ENCODE measurements at regions not wholly inside any gene's neighbourhood (a gene's known extent, or its start where the extent isn't known, plus 50 kb on each side); places are given as distances from the start of the nearest gene placed in this dataset.
A peak's percentile ranks its signal among the peaks of the same experiment; 100 is the strongest.

DNA sequence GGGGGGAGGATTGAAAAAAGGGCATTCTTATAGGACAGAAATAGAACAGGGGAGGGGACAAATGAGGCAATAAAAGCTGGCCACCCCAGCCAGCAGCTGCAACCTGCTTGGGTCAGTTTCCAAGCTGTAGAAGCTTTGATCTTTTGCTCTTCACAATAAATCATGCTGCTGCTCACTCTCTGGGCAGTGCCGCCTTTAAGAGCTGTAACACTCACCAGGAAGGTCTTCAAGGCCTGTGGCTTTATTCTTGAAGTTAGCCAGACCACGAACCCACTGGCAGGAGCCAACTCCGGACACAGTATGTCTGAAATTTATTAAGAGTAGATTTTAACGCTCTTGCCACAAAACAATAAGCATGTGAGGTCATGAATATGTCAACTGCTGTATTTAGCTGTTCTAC lies 649.9 kb upstream of the RAB6C start:
- Histone ChIP-seq H3K9me3 (replicated peaks in 1 of 11) (peaks cover 0 to 12% (median 7%) of the 10 kb centered on the region in 11 experiments; a peak in 10 of 22 replicates), H3K4me2 (no peak overlapping the region), H3K27ac (no peak overlapping the region), H3K9ac (no peak overlapping the region), H4K20me1 (no peaks in the 10 kb centered on the region), H3K4me1 (no peaks in the 10 kb centered on the region), H3K36me3 (no peaks in the 10 kb centered on the region), H3K4me3 (no peak overlapping the region), H3K27me3 (no peaks in the 10 kb centered on the region)
- no peak for TF ChIP-seq Cebpa-rat (IDR thresholded peaks at IDR 0.05)

- H3K27ac ChIP-seq: no peak overlapping the region
- H4K20me1 ChIP-seq: no peaks in the 10 kb centered on the region
- H3K9ac ChIP-seq: no peak overlapping the region
- H3K36me3 ChIP-seq: no peaks in the 10 kb centered on the region
- no peak overlapping the region for H3K4me2 ChIP-seq
- peaks cover 0 to 12% (median 7%) of the 10 kb centered on the region in 11 experiments; a peak in 10 of 22 replicates for H3K9me3 ChIP-seq (replicated peaks in 1 of 11)
- H3K4me1 ChIP-seq: no peaks in the 10 kb centered on the region
- no peak overlapping the region for H3K4me3 ChIP-seq
- H3K27me3 ChIP-seq: no peaks in the 10 kb centered on the region
- no peak for TF ChIP-seq Cebpa-rat (IDR thresholded peaks at IDR 0.05)
Measured at GRCh38 chr2:129330504-129330903, 649.0 kb upstream of the RAB6C start.

GRCh38 chr2:129331638-129332037 lies 647.8 kb upstream of the RAB6C start:
- Histone ChIP-seq H3K9ac (no peak overlapping the region), H4K20me1 (no peaks in the 10 kb centered on the region)

DNA sequence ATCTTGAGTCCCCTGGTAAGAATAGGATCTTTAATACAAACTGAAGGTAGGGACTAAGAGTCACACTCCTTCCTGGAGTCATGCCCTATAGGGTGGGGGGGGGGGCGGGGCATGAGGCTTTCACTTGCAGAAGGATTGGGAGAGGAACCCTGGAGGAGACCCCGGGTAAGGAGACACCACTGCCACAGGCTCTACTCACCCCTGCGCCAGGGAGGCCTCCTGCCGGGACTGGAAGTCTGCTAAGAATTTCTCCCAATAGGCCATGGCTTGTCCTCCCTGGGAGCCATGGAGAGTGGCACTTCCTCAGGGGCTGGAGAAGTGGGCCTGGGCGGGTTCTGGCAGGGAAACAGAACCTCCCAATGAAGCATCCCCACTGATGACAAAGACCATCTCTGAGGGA lies 645.3 kb upstream of the RAB6C start:
- Histone ChIP-seq H3K4me3 (no peak overlapping the region), H3K27ac (no peak overlapping the region), H4K20me1 (no peaks in the 10 kb centered on the region), H3K4me1 (no peaks in the 10 kb centered on the region), H3K27me3 (no peaks in the 10 kb centered on the region), H3K4me2 (no peak overlapping the region), H3K36me3 (no peaks in the 10 kb centered on the region), H3K9ac (no peak overlapping the region), H3K9me3 (replicated peaks in 1 of 11) (peaks cover 0 to 11% (median 5%) of the 10 kb centered on the region in 11 experiments; a peak in 11 of 22 replicates)
- no peak for TF ChIP-seq Cebpa-rat (IDR thresholded peaks at IDR 0.05)

More at GRCh38 chr2:129331638-129332037, 647.8 kb upstream of the RAB6C start:
- no peaks in the 10 kb centered on the region for H3K27me3 ChIP-seq
- H3K4me2 ChIP-seq: no peak overlapping the region
- H3K9me3 ChIP-seq (replicated peaks in 1 of 11): peaks cover 0 to 12% (median 7%) of the 10 kb centered on the region in 11 experiments; a peak in 10 of 22 replicates
- H3K36me3 ChIP-seq: no peaks in the 10 kb centered on the region
- no peak overlapping the region for H3K27ac ChIP-seq
- no peaks in the 10 kb centered on the region for H3K4me1 ChIP-seq
- TF ChIP-seq Cebpa-rat (IDR thresholded peaks at IDR 0.05): no peak
- no peak overlapping the region for H3K4me3 ChIP-seq

DNA sequence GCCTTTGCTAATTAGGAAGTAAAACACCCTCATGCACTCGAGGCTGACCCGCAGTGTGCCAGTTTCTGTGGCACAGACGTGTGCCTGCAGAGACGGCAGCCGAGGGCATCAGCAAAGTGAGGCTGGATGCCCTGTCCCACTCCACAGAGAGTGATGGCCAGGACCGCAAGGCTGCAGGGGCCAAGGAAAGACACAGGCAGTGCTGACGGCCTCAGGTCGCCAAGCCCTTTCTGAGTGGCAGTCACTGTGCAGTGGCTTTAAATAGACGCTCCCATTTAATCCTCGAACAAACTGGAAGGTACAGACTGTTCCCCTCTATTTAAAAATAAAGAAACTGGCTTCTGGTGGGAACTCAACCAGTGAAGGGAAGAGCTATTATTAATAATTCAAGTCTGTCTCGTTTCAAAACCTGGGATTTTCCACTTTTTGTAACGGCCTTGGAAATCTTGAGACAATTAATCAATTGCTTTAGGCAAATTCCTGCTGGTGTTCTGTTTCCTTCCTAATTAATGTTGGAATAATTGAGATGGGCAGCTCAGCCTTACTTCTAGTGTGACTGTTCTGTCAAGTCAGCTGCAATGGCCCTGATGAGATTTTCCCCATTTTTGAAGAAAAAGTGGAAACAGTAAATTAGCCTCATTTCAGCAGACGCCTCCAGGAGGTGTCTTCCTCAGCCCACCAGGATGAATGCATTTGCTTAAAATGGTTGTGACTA lies 644.6 kb upstream of the RAB6C start:
- no peaks in the 10 kb centered on the region for H4K20me1 ChIP-seq
- no peak overlapping the region for H3K4me3 ChIP-seq
- no peak for TF ChIP-seq Cebpa-rat (IDR thresholded peaks at IDR 0.05)
- peaks cover 0 to 8% (median 0%) of the 10 kb centered on the region in 11 experiments; a peak in 8 of 22 replicates for H3K9me3 ChIP-seq (replicated peaks in 1 of 11)
- H3K27me3 ChIP-seq: no peaks in the 10 kb centered on the region
- no peak overlapping the region for H3K27ac ChIP-seq
- H3K4me1 ChIP-seq: no peaks in the 10 kb centered on the region
- no peak overlapping the region for H3K4me2 ChIP-seq
- H3K36me3 ChIP-seq: no peaks in the 10 kb centered on the region
- H3K9ac ChIP-seq: no peak overlapping the region

- no peak for TF ChIP-seq Cebpa-rat (IDR thresholded peaks at IDR 0.05)
- H3K4me2 ChIP-seq: no peak overlapping the region
- H3K9me3 ChIP-seq (replicated peaks in 1 of 11): peaks cover 8 to 21% (median 12%) of the 10 kb centered on the region in 11 experiments; a peak in 21 of 22 replicates
Measured at GRCh38 chr2:129336276-129336675, 643.2 kb upstream of the RAB6C start.

GRCh38 chr2:129337076-129337475 lies 642.4 kb upstream of the RAB6C start:
- no peak overlapping the region for H3K27ac ChIP-seq
- H3K4me3 ChIP-seq: no peak overlapping the region
- no peaks in the 10 kb centered on the region for H3K36me3 ChIP-seq
- no peak overlapping the region for H3K9ac ChIP-seq
- H3K4me1 ChIP-seq: no peaks in the 10 kb centered on the region
- no peaks in the 10 kb centered on the region for H3K27me3 ChIP-seq
- no peak overlapping the region for H3K4me2 ChIP-seq
- H4K20me1 ChIP-seq: no peaks in the 10 kb centered on the region
- no peak for TF ChIP-seq Cebpa-rat (IDR thresholded peaks at IDR 0.05)
- H3K9me3 ChIP-seq (replicated peaks in 1 of 11): peaks cover 9 to 22% (median 13%) of the 10 kb centered on the region in 11 experiments; a peak in 21 of 22 replicates

More at GRCh38 chr2:129336276-129336675, 643.2 kb upstream of the RAB6C start:
- Histone ChIP-seq H4K20me1 (no peaks in the 10 kb centered on the region), H3K27ac (no peak overlapping the region), H3K36me3 (no peaks in the 10 kb centered on the region), H3K27me3 (no peaks in the 10 kb centered on the region), H3K4me3 (no peak overlapping the region), H3K9ac (no peak overlapping the region), H3K4me1 (no peaks in the 10 kb centered on the region)

DNA sequence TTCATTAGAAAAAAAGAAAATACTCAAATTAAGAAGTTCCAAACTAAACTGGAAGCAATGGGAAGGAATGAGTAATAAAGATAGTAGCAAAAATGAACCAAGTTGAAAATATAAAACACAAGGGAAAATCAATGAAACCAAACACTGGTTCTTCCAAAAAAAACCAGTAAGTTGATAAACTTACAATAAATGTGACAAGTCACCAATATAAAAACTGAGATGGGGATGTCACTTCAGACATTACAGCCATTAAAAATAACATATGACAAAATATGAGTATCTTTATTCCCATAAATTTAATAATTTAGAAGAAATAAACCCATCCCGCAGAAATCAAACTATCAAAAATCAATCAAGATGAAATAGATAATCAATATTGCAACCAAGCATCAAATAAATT lies 633.9 kb upstream of the RAB6C start:
- peaks cover 5 to 12% (median 6%) of the 10 kb centered on the region in 11 experiments; a peak in 21 of 22 replicates for H3K9me3 ChIP-seq (replicated peaks in 1 of 11)
- peaks cover 0 to 24% (median 6%) of the 10 kb centered on the region in 10 experiments; a peak in 10 of 20 replicates for H3K4me1 ChIP-seq
- H3K27ac ChIP-seq: no peak overlapping the region
- no peaks in the 10 kb centered on the region for H3K27me3 ChIP-seq
- no peak overlapping the region for H3K4me2 ChIP-seq
- no peaks in the 10 kb centered on the region for H4K20me1 ChIP-seq
- H3K36me3 ChIP-seq: no peaks in the 10 kb centered on the region
- H3K9ac ChIP-seq: no peak overlapping the region
- no peak overlapping the region for H3K4me3 ChIP-seq
- TF ChIP-seq Cebpa-rat (IDR thresholded peaks at IDR 0.05): no peak

- peak overlapping the region in 6 of 11 experiments; percentile 5 to 86 (median 60); a peak in 11 of 22 replicates for H3K4me2 ChIP-seq
- no peak for TF ChIP-seq Cebpa-rat (IDR thresholded peaks at IDR 0.05)
- H3K36me3 ChIP-seq: no peaks in the 10 kb centered on the region
- no peak overlapping the region for H3K4me3 ChIP-seq
- H3K9me3 ChIP-seq (replicated peaks in 1 of 11): no peaks in the 10 kb centered on the region
- peak overlapping the region in 4 of 11 experiments; percentile 40 to 62 (median 50); a peak in 6 of 22 replicates for H3K27ac ChIP-seq
- peaks cover 0 to 24% (median 7%) of the 10 kb centered on the region in 10 experiments; a peak in 16 of 20 replicates for H3K4me1 ChIP-seq
- H4K20me1 ChIP-seq: no peaks in the 10 kb centered on the region
- H3K27me3 ChIP-seq: no peaks in the 10 kb centered on the region
- peak overlapping the region in 2 of 11 experiments; percentile 28 to 54; a peak in 1 of 22 replicates for H3K9ac ChIP-seq
Measured at GRCh38 chr2:129347486-129348217, 631.8 kb upstream of the RAB6C start.

Data from BLaER1 treated with 17β-estradiol and CSF1 and Interleukin-3, amounts not matched to agents 10 nM and 100 nM (cell line).